A673 (cell line): ENCODE measurements at regions not wholly inside any gene's neighbourhood (a gene's known extent, or its start where the extent isn't known, plus 50 kb on each side); places are given as distances from the start of the nearest gene placed in this dataset.

Source experiments
- BruUV-seq: library from RNA; stranded (reverse); fragments of 400-500 nt; replicated peaks from 2 replicates; lab custom pipeline; 2021; lab: Mats Ljungman, UMichigan
- CTCF ChIA-PET: fragments of 300-600 bp; sonication (Branson Sonifier 250); formaldehyde crosslinking; loops from one replicate; lab custom pipeline; 2022; ENCODE audit warnings: antibody characterized with exemption; lab: Charles Lee
- POLR2A ChIA-PET: fragments of 300-600 bp; sonication (Branson Sonifier 250); formaldehyde crosslinking; loops from one replicate; lab custom pipeline; 2022; ENCODE audit warnings: antibody characterized with exemption; ENCODE audit not compliant: low non-redundant PET; lab: Charles Lee
- DNase-seq: peaks from one replicate; pipeline ENCODE4 v3.0.0-alpha.2; 2015; ENCODE audit warnings: low spot score
- H3K27ac ChIP-seq: fragments of 200-600 bp; sonication (generic); 2 replicates; pipeline ENCODE4 v1.5.1; 2016; ENCODE audit warnings: mixed run types, low read depth, mild to moderate bottlenecking, mixed read lengths, antibody characterized with exemption, low read length; ENCODE audit not compliant: poor library complexity, severe bottlenecking
- H3K27me3 ChIP-seq: fragments of 200-600 bp; sonication (generic); replicated peaks from 2 replicates; pipeline ENCODE4 v1.6.1; 2017; ENCODE audit warnings: mixed run types, low read depth, mild to moderate bottlenecking, mixed read lengths, antibody characterized with exemption, low read length; ENCODE audit not compliant: insufficient read depth, poor library complexity
- H3K36me3 ChIP-seq: fragments of 200-600 bp; sonication (generic); 2 replicates; pipeline ENCODE4 v1.6.1; 2016; ENCODE audit warnings: mixed run types, mild to moderate bottlenecking, mixed read lengths, antibody characterized with exemption, low read length; ENCODE audit not compliant: insufficient read depth, poor library complexity, severe bottlenecking
- H3K4me1 ChIP-seq: fragments of 200-600 bp; sonication (generic); 2 replicates; pipeline ENCODE4 v1.6.1; 2017; ENCODE audit warnings: mixed run types, mild to moderate bottlenecking, mixed read lengths, antibody characterized with exemption, low read length; ENCODE audit not compliant: insufficient read depth, poor library complexity, severe bottlenecking
- H3K4me3 ChIP-seq: fragments of 200-600 bp; sonication (generic); 2 replicates; pipeline ENCODE4 v1.5.1; 2016; ENCODE audit warnings: low read depth, mixed run types, mild to moderate bottlenecking, mixed read lengths, low read length; ENCODE audit not compliant: poor library complexity, severe bottlenecking
- H3K9me3 ChIP-seq: fragments of 200-600 bp; sonication (generic); 2 replicates; pipeline ENCODE4 v1.6.1; 2016; ENCODE audit warnings: mixed run types, low read depth, mild to moderate bottlenecking, mixed read lengths, antibody characterized with exemption, low read length; ENCODE audit not compliant: poor library complexity, severe bottlenecking
- CTCF ChIP-seq: fragments of 300-800, 200-600 bp; sonication (generic); conservative IDR thresholded peaks from 2 replicates; pipeline ENCODE4 v1.5.1; 2017; ENCODE audit warnings: low read depth, mild to moderate bottlenecking, antibody characterized with exemption, low read length, moderate library complexity, mixed read lengths
- EZH2 ChIP-seq: fragments of 200-600 bp; sonication (generic); IDR thresholded peaks from 2 replicates; pipeline ENCODE4 v1.6.1; 2017; ENCODE audit warnings: borderline replicate concordance, low read depth, mild to moderate bottlenecking, mixed read lengths, antibody characterized with exemption, low read length; ENCODE audit not compliant: poor library complexity, severe bottlenecking
- intact Hi-C: fragments of 100-400 bp; cut with micrococcal nuclease; formaldehyde crosslinking; loops from one replicate; pipeline ENCODE4 v1.10.0; 2022; ENCODE audit not compliant: unreplicated experiment

- H3K4me1 ChIP-seq: no peaks in the 10 kb centered on the region
- no peak overlapping the region for H3K27ac ChIP-seq
- no peaks in the 10 kb centered on the region for H3K36me3 ChIP-seq
- DNase-seq: no peak
- no peak overlapping the region for H3K4me3 ChIP-seq
- no TSS peak for BruUV-seq
- H3K9me3 ChIP-seq: peaks cover 6% of the 10 kb centered on the region
- CTCF ChIA-PET: no interaction called here
- intact Hi-C loops: no loop called here
- TF ChIP-seq EZH2 (no peak), CTCF (no peak)
- POLR2A ChIA-PET: no interaction called here
- H3K27me3 ChIP-seq: peaks cover 4% of the 10 kb centered on the region
Measured at GRCh38 chr11:135062994-135063393, 651.0 kb upstream of the B3GAT1 start.

- DNase-seq: no peak
- Histone ChIP-seq H3K4me1 (no peaks in the 10 kb centered on the region), H3K27me3 (peaks cover 4% of the 10 kb centered on the region), H3K27ac (no peak overlapping the region), H3K9me3 (peaks cover 6% of the 10 kb centered on the region), H3K36me3 (no peaks in the 10 kb centered on the region), H3K4me3 (no peak overlapping the region)
- BruUV-seq: no TSS peak
- ChIA-PET POLR2A (no interaction called here), CTCF (no interaction called here)
- intact Hi-C loops: no loop called here
- TF ChIP-seq EZH2 (no peak), CTCF (no peak)
Measured at GRCh38 chr11:135061166-135061565, 649.1 kb upstream of the B3GAT1 start.

GRCh38 chr11:135046986-135047385 lies 634.9 kb upstream of the B3GAT1 start:
- ChIA-PET POLR2A (no interaction called here), CTCF (no interaction called here)
- Histone ChIP-seq H3K9me3 (no peaks in the 10 kb centered on the region), H3K27me3 (no peaks in the 10 kb centered on the region), H3K36me3 (no peaks in the 10 kb centered on the region), H3K4me1 (no peaks in the 10 kb centered on the region), H3K27ac (no peak overlapping the region), H3K4me3 (no peak overlapping the region)
- no TSS peak for BruUV-seq
- intact Hi-C loops: no loop called here
- TF ChIP-seq CTCF (no peak), EZH2 (no peak)
- no peak for DNase-seq
